Body of pancreas (tissue), 4 donors: ENCODE measurements at regions not wholly inside any gene's neighbourhood (a gene's known extent, or its start where the extent isn't known, plus 50 kb on each side); places are given as distances from the start of the nearest gene placed in this dataset.

Experiments used
- POLR2A ChIP-seq, 3 donors: fragments of 450-650 bp; IDR thresholded peaks; one replicate each; pipeline ENCODE4 v1.6.1; 2016; ENCODE audit warnings: antibody characterized with exemption in 3 of 3, mild to moderate bottlenecking in 2 of 3
- TF ChIP-seq, protein P1 (sequence below), 7 experiments: fragments of 450-650 bp in 4 of 7; fragments of 200-600 bp in 3 of 7; sonication (generic) in 3 of 7; IDR thresholded peaks; one replicate each; pipeline ENCODE4 v1.5.1; 2016 to 2019; ENCODE audit warnings: antibody characterized with exemption in 7 of 7

GRCh38 chr15:96802611-96803255, 472.2 kb downstream of the NR2F2 start:
- no peak for TF ChIP-seq POLR2A (IDR thresholded peaks at IDR 0.05)
- TF ChIP-seq, protein P1, sequence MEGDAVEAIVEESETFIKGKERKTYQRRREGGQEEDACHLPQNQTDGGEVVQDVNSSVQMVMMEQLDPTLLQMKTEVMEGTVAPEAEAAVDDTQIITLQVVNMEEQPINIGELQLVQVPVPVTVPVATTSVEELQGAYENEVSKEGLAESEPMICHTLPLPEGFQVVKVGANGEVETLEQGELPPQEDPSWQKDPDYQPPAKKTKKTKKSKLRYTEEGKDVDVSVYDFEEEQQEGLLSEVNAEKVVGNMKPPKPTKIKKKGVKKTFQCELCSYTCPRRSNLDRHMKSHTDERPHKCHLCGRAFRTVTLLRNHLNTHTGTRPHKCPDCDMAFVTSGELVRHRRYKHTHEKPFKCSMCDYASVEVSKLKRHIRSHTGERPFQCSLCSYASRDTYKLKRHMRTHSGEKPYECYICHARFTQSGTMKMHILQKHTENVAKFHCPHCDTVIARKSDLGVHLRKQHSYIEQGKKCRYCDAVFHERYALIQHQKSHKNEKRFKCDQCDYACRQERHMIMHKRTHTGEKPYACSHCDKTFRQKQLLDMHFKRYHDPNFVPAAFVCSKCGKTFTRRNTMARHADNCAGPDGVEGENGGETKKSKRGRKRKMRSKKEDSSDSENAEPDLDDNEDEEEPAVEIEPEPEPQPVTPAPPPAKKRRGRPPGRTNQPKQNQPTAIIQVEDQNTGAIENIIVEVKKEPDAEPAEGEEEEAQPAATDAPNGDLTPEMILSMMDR (IDR thresholded peaks at IDR 0.05) = no peak
